ENCODE measurements at regions not wholly inside any gene's neighbourhood (a gene's known extent, or its start where the extent isn't known, plus 50 kb on each side); places are given as distances from the start of the nearest gene placed in this dataset.

DNA sequence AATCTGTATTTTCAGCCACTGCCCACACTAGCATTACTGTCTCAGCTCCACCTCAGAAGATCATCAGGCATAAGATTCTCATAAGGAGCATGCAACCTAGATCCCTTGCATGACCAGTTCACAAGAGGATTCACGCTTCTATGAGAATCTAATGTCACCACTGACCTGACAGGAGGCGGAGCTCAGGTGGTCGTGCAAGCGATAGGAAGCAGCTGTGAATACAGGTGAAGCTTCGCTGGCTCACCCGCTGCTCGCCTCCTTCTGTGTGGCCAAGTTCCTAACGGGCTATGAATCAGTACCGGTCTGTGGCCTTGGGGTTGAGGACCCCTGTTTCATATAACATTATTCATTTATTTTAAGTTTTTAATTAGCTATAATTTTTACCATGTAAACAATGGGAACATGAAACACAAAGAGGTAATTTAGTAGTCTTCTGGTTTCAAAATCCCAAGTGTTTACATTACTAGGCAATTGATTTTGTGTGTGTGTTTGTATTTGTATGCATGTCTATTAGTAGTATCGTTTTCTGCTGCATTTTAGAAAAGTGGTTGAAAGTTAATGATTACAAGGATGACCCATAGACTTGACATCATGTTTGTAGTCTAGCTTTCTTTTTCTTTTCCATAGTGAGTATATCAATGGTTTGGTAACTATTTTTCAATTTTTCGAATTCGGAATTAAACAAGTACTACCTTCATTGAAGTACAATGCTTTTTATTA is 159.4 kb downstream of the TENT4A start:
- DNase-seq, result no peak

DNA sequence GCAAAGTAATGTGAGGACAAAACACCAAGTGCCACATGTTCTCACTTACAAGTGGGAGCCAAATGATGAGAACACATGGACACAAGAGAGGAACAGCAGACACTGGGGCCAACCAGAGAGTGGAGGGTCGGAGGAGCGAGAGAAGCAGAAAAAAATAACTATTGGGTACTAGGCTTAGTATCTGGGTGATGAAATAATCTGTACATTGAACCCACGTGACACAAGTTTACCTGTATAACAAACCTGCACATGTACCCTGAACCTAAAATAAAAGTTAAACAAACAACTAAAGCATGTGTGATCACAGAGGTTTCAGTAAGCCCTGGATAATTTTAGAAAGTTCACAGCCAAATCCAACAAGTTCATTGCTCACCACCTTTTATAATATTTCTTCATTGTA is 160.1 kb downstream of the TENT4A start:
- no peak for DNase-seq

DNA sequence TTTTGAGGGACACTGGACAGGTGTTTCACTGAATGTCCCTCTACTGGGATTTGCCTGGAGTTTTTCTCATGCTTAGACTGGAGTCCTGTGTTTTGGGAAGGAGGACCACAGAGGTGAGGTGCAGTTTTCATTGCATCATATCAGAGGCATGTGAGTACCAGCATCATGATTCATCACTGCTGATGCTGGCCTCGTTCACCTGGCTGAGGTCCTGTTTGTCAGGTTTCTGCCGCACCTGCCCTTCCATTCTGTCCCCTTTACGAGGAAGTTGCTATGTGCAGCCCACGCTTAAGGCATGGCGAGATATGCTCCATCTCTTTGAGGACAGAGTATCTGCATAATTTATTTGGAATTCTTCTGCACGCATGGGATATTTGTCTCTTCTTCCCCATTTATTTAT is 162.1 kb downstream of the TENT4A start:
- DNase-seq, result no peak

DNA sequence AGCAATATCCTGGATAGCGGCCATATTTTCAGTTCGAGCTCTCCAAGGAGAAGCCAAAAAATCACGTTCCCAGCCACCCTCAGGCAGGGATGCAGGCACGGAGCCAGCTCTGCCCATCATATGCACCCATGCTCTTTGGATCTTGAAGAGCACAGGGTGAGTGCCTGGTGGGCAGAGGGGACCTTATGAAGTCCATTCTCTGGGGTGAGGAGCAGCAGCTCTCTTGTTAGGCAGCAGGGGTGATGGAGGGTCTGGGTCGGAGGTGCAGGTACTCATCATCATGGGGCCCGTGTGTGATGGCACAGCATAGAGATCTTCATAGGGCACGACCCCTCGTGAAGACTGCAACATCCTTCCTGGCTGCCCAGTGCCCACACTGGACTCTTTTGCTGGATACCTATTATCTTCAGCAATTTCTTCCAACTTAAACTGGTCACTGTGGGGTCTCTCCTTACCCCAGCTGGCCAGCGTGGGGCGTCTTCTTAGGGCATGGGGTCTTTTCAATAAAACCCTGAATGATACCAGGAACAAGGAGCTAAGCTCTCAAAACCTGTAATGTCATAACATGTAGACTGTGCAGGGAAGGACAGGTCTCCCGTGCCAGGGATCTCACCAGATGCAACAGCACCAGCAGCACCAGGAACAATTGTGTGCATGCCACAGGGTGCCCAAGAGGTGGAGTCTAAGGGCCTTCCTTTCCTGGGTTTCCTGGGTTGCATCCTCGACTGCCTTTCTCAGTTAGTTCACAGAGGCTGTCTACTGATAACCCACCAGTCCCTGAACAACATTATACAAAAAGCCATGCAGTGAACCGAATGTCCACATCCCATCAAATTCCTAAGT is 165.0 kb downstream of the TENT4A start:
- DNase-seq, result no peak

DNA sequence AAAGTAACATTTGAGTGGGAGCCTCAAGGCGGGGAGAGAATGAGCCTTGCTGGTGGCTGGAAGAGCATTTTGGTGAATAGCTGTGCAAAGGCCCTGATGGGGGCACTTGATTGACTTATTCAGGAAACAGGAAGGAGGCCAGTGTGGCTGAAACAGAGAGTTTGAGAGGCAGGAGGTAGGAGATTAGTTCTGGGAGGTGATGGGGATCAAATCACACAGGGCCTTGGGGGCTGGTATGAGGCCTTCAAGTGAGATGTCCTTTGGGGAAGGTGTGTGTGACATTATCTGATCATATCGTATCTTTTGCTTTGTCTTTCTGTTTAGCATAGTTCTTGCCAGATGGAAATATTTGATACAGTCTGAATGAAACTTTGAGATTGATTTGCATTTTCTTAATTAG is 172.3 kb downstream of the TENT4A start:
- DNase-seq, result no peak

DNA sequence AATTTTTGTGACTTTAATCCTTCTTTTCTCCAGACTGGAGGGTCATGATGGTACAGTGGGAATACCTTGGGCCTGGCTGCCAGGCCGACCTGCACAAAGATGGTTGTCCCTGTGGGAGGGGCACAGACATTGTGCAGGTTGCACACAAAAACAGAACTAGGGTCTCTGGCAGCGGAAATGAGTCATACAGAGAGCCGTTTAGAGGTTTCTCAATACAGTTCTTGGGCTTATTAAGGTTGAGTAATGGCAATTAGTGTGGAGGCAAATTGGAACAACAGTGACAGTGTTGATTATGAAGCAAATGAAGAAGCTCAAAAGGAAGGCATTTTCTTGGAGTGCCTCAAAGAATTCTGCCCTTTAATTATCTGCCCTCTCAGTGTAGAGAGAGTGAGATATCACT is 173.6 kb downstream of the TENT4A start:
- no peak for DNase-seq

DNA sequence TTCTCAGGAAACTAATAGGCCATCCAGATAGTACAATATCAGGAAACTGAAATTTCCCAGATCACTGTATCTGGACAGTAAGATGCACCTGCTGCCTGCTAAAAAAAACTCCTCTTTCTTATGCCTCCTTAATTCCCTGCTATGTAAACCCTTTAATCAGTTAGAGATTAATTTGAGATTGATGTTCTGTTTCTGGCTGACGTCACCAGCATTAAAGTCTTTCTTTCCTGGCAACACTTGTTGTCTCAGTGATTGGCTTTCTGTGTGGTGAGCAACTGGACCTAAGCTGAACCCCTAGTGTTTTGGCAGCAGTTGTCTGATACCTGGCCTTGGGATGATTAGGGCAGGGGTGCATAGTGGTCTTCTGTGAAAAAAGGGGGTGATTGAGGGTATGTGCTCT is 175.8 kb downstream of the TENT4A start:
- DNase-seq, result no peak

DNA sequence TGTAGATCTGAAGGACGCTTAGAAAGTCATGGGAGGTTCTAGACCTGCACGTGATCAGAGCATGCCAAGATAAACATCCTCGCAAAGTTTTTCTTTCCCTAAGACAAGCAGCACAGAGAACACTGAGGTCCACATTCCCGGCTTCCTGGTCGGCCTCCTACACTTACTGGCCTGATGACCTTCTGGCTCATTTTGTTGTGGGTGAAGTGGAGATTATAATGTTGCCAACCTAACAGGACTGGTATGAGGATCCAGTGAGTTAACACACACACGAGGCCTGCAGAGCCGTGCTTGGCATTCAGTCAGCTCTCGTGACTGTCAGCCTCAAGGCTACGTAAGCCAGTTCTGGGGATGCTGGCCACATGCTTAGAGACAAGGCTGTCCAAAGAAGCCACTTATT is 186.0 kb downstream of the TENT4A start:
- DNase-seq, result no peak

DNA sequence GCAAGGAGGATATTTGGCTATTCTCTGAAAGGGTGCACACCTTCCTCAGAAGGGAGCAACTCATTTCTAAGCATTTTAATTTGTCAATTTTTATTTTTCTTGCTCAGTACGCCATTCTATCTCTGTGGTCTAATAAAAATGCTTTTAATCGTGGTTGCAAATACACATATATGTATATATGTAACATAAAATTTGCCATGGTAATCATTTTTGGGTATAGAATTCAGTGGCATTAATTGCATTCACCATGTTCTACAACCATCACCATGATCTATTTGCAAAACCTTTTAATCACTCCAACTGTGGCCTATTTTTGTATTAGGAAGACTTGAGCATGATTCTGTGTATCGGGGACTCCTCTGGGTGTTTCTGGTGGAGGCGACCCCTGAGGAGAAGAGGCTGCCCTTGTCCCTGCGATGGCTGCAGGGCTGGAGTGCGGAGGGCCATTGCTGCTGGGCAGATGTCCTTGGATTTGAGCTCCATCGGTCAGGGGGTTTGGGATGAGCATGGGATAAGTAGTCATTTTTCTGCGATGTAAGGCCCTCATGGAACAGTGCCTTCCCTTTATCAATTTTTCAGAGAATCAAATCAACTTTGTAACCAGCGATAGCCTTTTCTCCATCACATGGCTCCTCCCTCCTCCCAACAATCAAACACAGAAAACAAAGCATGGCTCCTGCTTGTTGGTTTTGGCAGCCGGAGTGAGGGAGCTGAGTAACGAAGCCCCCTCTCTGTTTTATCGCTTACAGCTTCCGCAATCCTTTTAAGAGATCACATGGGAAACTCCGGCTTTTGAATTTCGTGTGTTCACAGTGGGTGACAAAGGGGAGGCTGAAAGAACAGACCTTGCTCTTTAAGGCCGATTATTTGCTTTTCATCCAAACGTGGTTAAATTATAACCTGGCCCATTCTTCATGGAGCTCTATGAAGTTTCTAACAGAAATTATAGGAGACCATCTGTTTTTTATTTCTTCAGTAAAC is 187.3 kb downstream of the TENT4A start:
- no peak for DNase-seq

DNA sequence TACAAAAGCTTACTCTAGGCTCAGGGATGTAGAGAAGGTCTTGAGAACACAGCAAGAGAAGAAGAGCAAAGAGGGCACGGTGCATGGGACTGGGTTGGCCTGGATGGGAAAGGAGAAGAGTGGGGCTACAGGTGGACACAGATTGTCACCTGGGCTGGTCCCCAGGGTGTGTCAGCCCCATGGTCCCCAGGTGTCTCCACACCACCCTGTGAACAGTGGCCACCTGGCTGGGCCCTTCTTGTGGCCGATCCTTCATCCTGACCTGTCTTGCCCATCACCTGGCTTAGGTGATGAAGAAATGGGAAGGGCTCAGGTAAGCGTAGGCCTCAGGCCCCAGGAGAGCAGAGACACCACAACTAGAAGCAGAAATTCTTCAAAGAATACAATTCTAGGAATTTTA is 188.9 kb downstream of the TENT4A start:
- DNase-seq, result no peak

DNA sequence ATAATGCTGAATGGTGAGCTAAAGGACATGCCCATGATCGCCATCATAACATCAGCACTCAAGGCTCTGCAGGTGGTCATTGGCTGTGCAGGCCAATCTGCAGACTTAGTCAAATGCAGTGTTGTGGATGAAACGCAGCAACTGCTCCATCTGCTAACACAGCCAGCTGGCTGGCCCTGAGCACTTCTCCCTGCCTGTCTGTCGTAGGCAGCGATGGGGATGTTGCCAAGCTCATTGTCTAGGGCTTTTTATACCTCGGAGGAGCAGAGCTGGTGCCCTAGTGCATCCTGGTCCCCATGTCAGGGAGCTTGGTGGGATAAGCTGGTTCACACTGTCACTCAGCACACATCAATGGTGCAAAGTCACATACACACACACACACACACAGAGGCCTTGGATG is 189.4 kb downstream of the TENT4A start:
- no peak for DNase-seq

DNA sequence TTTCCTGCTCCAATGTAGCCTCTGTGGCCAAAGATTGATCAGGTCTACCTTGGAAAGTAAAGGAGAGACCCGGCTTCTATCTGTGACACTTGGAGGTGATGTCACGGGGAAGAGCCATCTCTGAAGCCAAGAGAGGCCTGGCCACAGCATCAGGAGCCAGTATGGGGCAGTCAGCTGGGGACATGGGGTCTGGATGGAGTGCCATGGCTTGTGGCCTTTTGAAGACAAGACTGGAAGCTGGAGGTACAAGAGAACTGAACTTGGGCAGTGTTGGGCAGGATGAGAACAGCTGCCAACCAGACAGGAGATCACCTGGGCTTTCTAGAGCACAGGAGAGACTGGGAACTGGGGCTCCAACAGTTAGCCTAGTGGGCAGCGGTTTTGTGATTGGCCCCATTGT is 190.7 kb downstream of the TENT4A start:
- no peak for DNase-seq

DNA sequence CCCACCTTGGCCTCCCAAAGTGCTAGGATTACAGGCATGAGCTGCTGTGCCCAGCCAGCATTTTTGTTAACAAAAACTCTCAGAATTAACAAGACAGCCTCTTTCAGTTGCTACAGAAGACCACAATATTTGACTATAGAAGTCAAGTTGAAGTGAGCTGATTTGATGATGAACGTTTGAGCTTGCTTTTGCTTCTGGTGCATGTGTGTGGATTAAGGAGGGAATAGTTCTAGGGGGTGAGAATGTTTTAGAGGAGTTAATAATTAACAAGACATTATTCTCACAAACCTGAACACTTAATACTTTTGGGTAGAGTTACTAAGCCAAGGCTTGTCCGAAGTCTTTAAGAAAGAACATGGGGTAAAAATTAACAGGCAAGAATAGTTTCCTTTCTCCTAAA is 191.6 kb downstream of the TENT4A start:
- no peak for DNase-seq

DNA sequence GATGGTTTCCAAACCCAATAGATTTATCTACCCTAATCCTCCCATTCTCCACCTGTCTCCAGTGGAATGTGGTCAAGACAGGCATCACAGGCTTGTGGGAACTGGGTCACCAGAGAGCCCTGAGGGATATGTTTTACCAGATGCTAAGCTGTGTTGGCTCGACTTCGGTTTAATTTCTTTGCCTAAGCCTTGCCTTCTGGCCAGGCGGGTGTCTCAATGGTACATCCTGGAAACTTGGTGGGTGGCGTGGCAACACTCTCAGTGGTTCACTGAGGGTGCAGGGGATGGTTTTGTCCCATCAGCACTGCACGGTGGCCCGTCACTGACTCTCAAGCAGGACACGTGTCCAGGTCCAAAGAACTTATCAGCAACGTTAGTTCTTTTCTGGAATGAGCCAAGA is 192.2 kb downstream of the TENT4A start:
- no peak for DNase-seq

DNA sequence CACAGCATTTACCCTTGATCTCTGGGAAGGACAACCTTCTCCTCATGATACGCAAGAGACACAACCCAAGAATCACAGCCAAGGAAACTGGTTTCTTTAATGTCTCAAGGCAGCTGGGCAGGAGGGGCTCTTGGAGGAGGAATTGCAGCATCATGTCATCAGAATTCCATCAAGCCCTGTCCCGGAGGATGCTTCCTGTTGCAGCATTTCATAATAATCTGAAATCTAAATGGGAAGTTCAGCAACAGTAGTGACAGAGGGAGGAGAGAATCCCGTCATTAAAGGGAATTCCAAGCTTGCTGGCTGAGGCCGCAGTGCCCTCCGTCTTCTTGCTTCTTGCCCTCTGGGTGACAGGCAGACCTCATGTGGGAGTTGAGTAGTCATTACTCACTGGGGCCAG is 192.7 kb downstream of the TENT4A start:
- no peak for DNase-seq

DNA sequence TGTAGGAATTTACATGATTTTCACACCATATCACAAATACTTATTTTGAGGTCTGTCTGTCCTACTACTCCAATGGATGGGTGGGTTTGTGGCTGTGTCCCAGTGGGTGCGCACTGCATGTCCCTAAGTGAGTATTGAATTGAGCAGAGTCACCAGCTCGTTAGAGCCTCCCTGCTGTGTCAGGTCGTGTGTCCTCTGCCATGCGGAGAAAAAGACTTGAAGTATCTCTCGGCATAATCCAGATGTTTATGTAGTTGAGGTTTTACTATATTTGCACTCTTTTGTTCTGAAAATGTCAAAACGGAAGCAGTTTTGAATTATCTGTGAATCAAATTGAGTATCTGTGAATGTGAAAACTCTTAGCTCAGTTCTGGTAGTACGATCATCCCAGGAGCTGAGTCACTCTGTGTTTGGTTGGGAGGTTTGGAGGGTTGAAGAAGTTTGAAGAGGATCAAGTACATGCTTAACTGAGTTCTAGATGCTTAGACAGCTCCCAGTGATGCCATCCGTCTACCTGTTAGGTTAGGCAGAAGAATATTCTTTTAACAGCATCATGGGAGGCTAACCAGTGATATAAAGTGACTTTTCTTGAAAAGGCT is 194.2 kb downstream of the TENT4A start:
- no peak for DNase-seq

DNA sequence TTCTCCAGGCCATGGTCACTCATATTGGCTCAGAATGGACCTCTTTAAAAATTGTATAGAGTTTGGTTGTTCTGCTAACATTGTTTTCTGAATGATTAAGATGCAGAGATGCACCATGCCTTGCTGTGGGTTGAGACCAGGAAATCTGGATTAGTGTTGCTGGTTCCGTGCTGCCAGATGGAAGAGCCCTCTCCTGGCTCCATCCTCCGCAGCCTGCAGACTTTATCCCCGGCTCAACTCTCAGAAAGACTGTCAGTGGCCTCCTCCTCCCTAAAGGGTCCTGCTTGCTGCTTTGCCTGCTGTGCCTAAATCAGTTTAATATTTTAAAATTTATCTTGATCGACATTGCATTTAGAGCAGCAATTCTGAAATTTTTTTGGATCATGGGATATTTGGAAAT is 196.7 kb downstream of the TENT4A start:
- no peak for DNase-seq

DNA sequence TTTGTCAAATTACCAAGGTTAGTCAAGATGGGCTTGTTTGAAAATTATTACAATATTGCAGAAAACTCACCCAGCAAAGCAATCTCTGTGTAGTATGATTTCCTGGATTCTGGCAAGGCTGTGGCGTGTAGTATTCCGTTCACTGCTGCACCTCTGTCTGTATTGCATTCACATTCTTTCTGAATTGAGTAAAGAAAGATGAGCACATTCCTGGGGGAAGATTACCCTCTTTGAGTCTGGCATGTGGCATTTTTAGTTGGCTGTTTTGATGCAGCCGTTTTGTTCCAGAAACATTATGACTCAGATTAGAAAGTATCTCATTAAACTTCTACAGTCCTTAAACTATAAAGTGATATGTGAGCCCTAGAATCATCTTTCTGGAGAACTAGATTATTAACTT is 197.7 kb downstream of the TENT4A start:
- no peak for DNase-seq

DNA sequence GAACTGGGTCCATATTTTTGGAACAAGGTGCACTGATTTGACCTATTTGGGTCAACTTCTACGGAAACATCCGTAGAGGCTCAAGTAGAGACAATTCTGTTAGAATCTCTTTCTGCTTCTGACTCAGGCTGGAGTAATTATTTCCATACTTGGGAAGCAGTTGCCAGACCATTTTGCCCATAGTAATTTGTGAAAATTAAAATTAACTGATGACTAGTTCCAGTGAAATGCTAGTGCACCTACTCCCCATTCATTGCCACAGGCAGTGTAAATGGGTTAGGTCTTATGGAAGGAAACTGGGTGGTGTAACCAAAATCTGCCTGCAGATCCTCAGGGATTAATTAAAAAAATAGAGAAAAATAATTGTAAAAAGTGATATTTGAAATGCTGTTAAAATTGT is 201.1 kb downstream of the TENT4A start:
- DNase-seq, result no peak

DNA sequence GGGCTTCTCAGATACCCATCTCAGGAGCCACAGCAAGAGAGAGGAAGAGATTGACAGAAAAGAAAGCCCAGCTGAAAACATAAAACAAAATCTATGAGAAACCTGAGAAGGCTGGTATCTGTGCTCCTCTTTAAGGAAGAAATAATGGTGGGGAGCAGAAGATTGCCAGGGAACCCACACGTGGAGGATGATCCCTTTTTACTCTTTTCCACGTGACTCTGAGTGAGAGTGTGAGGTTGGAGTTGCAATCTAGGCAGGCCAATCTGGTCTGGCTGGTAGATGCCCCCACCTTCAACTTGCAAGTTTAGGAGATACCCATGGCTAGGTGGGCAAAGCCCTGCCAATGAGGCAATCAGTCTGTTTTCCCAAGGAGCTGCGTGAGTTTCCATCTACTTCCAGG is 202.3 kb downstream of the TENT4A start:
- DNase-seq, result no peak

DNA sequence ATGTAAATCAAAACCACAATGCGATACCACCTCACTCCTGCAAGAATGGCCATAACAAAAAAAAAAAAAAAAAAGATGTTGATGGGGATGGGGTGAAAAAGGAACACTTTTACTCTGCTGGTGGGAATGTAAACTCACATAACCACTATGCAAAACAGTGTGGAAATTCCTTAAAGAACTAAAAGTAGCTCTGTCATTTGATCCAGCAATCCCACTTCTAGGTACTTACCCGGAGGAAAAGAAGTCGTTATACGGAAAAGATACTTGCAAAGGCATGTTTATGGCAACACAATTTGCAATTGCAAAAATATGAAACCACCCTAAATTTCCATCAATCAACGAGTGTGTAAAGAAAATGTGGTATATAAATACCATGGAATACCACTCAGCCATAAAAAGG is 205.0 kb downstream of the TENT4A start:
- DNase-seq, result no peak

DNA sequence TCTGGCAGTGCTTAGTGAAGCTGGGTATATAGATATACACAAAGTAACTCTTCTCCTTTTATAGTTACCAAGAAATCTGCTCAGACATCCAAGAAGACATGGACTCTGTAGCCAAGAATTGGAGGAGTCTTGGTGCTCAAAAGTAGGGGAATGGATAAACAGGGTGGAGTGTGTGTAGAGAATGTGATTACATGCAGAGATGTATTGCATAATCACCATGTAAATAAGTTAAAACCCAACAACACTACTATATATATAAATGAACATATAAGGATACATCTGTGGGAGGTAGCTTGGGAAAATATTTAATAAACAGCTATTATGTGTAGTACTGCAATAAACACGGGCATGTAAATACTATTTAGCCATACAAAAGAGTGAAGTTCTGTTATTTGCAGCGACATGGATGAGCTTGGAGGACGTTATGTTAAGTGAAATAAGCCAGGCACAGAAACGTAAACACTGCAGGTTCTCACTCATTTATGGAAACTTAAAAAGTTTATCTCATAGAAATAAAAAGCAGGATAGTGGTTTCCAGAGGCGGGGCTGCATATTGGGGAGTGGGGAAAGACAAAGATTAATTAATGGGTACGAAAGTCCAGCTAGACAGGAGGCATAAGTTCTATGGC is 207.5 kb downstream of the TENT4A start:
- DNase-seq, result no peak

Data from fibroblast of skin of right quadriceps (primary cell).